GM21367 (cell line): ENCODE measurements at regions not wholly inside any gene's neighbourhood (a gene's known extent, or its start where the extent isn't known, plus 50 kb on each side); places are given as distances from the start of the nearest gene placed in this dataset.

ENCODE experiments used
- ATAC-seq: cut with Tn5 transposase; IDR thresholded peaks from one replicate; pipeline ENCODE4 v1.9.1; 2021; ENCODE audit not compliant: unreplicated experiment

DNA sequence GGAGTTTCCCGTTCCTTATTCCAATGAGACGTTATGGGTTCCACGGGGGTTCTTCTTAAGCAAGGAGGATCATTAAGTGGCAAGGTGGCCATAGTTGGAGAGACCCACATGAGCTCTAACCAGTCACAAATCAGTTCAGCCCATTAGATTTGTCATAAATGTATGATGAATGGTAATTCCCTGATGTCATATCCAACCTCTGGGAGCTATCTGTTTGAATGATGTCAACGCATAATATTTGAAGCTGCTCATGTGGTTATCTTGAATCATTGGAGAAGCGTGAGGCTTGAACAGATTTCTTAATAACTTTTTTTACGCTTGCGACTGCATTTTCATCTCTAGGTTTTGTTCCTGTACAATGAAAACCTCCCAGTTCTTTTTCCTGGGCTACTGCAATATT, 270.4 kb upstream of the EEF2KMT start:
- no peak for ATAC-seq

DNA sequence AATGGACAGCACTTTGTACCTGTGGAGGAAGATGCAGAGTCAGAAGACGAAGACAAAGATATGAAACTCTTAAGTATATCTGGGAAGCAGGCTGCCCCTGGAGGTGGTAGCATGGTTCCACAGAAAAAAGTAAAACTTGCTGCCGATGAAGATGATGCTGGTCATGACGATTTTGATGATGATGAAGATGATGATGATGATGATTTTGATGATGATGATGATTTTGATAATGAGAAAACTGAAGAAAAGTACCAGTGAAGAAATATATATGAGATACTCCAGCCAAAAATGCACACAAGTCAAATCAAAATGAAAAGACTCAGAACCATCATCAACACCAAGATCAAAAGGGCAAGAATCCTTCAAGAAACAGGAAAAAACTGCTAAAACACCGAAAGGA, 268.5 kb upstream of the EEF2KMT start:
- no peak for ATAC-seq

DNA sequence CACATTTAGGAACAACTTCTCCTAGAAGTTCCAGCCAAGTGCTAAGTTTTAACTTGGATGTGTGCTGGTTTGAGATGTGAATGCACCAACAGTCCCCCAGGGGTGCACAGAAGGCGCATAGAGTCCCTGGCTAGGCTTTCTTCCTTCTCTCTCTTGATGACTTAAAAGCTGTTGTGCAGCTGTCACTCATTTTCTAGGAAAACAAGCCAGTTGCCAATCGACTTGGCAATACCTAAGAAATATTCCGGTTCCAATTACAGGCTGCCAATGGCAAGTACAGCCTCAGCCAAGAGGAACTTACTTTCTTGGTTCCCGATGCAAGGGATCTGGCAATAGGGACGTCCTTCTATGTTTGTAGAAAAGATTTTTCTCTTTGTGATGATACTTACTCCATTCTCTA, 266.6 kb upstream of the EEF2KMT start:
- ATAC-seq = no peak

DNA sequence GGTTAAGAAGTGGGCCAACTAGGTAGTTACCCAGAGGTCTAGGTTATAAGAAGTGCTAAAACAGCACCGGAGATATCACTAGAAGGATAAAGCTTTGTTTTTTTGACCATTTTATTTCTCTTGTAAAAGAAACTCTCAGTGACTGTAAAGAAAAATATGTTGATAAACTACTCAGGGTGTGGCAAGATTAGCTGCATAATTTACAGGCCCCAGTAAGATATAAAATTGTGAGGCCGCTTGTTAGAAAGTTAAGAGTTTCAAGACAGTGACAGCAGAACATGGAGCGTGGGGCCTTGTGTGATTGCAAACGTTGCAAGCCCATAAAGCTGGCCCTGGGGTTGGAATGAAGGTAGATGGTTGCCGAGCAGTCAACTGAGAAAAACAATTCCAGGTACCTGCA, 263.7 kb upstream of the EEF2KMT start:
- no peak for ATAC-seq

DNA sequence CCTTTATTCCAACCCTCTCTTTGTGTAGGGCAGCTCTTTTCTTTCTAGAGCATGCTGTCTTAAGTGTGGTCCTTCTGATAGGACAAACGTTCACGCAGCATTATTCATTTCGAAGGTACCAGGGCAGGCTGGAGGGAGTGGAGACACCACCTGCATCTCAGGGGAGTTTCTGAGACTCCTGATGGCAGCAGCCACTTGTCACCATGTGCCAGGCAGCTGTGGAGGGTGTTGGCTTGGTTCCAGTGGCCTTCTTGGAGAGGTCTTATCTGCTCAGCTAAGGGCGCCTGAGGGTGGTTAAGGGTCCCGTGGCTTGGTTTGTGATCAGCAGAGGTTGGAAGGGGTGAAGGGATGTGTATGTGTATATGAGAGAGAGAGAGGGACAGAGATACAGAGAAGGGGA, 257.1 kb upstream of the EEF2KMT start:
- ATAC-seq = no peak

DNA sequence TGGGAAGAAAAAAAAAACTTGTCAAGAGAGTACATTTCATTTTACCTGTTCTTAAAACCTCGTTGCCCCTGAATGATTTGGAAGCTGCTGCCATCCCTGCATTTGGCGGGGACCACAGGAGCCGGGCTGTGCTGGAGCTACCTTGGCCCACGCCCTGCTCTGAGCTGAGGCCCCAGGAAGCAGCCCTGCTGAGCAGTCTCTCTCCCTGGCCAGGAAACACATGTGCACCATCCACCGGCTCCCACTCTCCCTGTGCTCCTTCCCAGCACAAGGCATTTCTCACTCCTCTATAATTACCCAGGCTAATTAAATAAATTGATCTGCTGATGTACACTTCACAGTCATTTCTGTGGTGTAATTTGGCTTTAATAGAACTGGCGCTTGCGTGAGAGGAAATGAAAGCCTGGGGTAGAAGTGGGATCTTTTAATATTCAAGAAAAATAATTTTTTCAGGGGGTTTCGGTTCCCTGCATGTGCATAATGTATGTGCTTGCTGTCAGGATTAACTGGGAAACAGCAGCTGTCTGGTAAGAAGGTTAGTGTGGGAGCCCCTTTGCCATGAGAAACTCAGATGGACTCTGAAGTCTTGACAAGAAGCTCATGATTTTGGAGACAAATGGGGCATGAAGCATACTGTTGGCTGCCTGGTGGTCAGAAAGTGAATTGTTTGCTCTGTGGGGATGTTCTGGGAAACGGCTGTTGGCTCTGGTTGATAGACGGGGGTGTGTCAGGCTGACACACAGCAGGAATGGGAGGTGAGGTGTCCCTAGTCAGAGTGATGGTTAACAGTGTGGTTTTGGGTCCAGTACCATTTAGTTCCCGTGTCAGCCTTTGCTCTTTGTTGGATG, 252.3 kb upstream of the EEF2KMT start:
- no peak for ATAC-seq

DNA sequence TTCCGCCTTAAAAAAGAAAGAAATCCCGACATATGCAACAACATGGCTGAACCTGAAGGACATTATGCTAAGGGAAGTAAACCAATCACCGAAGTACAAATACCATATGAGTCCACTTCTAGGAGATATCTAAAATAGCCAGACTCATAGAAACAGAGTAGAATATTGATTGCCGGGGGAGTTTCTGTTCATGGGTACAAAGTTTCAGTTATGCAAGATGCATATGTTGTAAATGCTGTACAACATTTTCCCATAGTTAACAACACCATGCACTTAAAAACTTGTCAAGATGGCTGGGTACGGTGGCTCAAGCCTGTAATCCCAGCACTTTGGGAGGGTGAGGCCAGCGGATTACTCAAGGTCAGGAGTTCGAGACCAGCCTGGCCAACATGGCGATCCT, 251.5 kb upstream of the EEF2KMT start:
- ATAC-seq = no peak

DNA sequence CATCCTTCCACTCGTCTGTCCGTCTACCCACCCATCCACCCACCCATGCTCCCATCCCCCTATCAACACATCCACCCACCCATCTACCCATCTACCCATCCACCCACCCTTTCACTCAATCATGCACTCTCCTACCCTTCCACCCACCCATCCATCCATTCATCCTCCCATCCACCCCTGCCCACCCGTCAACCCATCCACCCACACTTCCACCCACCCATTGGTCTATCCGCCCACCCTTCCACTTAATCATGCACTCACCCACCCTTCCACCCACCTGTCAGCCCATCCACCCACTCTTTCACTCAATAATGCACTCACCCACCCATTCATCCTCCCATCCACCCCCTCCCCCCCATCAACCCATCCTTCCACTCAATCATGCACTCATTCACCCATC, 250.0 kb upstream of the EEF2KMT start:
- no peak for ATAC-seq

DNA sequence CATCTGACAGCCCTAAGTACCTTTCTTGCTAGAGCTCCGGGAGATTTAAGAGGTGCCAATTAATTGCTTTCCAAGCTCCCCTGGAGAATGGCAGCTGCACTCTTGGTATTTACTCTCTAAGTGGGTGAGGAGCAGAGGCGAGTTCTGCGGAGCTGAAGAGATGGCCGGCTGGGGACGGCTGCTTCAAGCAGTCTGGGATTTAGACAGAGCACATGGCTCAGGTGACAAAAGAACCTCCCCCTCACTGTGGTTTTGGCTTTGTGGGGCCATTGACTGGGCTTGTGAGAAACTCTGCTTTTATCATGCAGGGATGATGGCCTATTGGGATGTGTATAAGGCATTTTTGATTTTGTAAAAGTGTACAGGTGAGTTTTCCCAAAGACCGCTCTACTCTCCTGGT, 239.3 kb upstream of the EEF2KMT start:
- ATAC-seq = no peak

DNA sequence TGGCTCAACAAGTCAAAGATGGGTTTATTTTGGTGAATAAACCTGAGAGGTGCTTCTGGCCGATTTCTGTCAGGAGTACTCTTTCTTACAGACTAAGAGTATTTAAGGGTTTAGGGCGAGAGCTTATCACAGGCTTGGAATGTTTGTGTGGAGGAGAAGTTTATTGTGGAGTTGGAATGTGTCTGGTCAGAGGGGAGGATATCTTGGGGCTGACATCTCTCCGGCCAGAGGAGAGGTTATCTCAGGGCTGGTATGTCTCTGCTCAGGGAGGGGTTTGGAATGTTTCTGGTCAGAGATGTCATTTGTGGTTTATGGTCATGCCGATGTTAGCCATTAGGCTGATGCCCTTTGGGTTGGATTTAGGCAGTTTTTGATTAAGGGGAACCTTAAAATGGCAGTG, 236.4 kb upstream of the EEF2KMT start:
- no peak for ATAC-seq

DNA sequence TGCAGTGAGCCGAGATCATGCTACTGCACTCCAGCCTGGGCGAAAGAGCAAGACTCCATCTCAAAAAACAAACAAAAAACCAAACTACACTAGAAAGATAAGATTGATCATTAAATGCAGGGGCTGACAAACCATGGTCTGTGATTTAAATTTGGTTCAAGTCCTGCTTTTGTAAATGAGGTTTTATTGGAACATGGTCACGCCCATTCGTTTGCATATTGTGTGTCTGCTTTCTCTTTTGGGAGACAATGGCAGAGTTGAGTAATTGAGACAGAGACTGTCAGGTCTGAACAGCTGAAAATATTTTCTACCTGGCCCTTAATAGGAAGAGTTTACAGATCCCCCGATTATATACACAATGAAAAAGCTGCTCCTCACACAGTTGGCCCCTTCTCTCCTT, 235.5 kb upstream of the EEF2KMT start:
- no peak for ATAC-seq

DNA sequence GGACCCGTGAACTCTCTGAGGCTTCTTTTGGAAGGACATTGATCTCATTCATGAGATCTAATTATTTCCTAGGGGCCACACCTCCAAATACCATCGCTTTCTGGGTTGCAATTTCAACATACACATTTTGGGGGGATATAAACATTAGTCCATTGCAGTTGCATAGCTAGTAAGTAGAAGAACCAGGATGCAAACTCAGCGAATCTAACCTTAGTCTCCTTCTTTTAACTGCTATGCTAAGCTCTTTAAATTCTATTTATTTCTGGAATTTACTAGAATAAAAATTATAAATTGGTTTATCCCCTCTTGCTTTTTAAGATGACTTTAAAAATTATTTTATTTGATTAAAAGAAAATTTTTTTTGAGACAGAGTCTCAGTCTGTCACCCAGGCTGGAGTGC, 232.5 kb upstream of the EEF2KMT start:
- ATAC-seq = no peak

DNA sequence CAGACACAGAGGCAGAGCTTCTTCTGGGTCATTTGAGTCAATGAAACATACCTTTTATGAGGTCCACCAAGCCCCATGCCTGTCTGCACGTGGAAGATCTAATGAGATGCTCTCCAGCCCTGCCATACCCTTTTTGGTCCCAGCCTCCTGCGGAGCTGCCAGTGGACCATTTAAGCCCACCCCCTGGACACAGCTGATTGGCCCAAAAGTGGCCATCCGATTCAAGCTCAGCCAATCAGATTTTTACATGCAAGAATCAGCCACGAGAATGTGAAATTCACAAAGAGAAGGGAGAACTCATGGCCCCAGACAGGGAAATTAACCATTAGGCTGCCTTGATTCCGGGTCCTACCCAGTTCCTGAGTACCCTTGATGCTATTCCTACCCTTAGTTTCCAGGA, 231.0 kb upstream of the EEF2KMT start:
- no peak for ATAC-seq

DNA sequence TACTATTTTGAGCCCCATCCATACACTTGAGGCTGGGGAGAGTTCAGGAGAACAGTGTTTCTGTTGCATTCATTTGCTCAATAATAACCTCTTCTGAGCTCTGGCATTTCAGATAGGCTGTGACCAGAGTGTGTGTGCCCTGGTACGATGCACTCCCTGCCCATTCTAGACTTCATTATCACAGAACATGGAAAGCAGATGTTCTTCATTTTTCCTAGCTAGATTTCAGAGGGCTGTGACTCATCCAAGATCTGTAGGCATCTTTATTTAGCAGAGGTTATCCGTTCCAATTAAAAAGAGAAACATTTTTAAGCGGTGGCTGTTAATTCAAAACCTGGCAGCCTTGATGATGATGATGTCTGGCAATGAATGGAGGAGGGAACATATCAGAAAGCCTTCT, 228.8 kb upstream of the EEF2KMT start:
- ATAC-seq = no peak

DNA sequence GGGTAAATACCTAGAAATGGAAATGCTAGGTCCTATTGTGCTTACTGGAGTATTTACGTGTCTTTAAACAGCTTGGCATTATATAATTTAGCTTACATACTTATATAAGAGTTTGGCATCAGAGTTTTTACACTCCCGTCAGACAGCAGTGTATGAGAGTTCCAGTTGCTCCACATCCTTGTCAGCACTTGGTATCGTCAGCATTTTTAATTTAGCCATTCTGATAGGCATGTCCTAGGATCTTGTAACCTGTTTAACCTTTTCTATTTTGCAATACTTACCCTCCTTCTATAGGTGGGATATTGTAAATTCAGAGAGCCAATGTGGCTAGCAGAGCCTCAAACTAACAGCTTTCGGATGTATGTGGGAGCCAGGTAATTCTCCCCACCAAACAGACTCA, 228.3 kb upstream of the EEF2KMT start:
- ATAC-seq = no peak

DNA sequence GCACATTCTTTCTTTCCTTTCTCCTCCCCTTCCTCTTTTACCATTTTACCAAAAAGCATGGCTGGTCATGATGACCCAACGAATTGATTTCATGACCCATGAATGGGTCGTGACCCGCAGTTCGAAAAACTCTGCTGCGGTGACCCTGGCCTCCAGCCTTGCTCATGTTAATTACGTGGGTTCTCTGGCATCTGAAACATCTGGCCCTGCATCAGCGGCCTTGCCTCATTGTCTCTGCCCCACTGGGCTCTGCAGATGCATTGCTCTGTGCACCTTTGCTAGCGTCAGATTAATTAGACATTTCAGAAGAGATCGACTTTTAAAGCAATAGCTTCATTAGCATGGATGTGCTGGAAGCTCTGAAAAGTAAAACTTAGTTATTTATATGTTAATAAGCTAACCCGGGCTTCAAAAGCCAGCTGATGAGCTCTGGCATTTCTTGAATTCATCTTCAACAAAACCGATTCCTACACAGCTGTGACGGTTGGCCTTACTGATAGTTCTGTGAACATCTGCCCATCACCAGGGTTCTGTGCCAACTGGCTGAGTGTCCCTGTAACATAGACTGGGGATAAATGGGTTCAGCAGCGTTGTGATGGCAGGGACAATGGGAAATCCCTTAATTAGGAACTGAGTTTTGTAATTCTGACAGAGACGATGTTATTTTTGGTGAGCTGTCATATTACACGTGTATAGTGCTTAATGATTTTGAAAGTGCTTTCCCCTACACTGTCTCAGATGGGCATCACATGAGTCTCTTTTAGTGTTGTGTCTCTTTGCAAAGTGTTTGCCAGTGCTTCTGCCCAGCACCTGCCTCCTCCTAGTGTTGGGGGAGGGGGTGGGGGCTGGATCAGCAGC, 225.9 kb upstream of the EEF2KMT start:
- ATAC-seq = no peak

DNA sequence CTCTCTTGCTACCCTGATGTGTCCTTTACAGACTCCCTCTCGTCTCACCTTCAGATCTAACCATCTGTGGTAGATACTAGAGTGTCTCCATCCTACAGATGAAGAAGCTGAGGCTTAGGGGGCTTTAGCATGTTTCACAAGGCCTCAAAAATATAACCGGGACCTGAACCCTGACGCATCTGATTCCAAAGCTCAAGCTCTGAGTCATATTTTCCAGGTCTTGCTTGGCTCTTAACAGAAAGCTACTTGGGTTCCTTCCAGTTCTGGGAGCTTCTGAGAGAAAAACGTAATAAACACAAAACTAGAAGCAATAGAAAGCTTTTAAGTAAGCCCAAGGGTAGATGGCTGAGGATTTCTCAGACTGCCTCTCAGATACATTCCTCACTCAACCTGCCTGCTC, 224.3 kb upstream of the EEF2KMT start:
- no peak for ATAC-seq

DNA sequence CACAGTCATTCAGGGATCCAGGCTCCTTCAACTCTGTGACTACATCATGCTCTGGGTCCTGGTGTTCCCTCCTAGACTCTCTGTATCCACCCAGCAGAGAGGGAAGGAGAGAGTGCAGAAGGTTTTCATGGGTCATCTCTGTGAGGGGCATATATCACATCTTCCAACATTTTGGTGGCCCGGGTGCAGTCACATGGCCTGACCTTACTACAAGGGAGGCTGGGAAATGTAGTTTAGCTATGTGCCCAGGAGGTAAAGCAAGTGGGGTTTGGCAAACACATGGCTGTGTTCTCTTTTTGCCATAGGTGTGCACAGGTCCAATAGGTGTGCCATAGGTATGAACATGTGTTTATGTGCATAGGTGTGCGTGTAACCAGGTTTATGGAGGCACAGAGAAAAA, 222.2 kb upstream of the EEF2KMT start:
- ATAC-seq = no peak

DNA sequence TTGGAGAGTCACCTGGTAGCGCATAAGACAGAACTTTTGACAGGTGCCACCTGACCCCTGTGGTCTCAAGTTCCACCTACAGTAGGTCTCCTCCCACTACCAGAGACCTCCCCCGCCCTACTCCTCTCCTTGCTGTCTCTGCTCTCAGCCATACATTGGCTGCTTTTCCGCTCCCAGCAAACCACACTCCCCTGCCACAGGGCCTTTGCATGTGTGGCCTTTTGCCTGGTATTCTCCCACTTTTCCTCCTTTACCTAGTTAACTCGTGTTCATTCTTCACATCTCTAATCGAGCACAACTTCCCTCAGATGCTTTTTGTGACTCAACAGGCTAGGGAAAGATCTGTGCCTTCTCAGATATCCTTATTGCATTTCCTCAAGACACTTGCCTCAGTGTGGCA, 218.3 kb upstream of the EEF2KMT start:
- ATAC-seq = no peak

DNA sequence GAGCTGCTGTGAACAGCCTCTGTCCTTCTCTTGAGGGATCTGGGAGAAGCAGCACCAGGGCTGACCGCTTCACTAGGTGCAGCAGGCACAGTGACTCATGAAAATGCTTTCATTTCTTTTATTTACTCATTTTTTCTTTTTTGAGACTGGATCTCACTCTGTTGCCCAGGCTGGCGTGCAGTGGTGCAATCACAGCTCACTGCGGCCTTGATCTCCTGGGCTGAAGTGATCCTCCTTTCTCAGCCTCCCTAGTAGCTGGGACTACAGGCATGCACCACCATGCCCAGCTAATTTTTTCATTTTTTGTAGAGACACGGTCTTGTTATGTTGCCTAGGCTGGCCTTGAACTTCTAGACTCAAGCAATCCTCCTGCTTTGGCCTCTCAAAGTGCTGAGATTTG, 216.8 kb upstream of the EEF2KMT start:
- no peak for ATAC-seq

DNA sequence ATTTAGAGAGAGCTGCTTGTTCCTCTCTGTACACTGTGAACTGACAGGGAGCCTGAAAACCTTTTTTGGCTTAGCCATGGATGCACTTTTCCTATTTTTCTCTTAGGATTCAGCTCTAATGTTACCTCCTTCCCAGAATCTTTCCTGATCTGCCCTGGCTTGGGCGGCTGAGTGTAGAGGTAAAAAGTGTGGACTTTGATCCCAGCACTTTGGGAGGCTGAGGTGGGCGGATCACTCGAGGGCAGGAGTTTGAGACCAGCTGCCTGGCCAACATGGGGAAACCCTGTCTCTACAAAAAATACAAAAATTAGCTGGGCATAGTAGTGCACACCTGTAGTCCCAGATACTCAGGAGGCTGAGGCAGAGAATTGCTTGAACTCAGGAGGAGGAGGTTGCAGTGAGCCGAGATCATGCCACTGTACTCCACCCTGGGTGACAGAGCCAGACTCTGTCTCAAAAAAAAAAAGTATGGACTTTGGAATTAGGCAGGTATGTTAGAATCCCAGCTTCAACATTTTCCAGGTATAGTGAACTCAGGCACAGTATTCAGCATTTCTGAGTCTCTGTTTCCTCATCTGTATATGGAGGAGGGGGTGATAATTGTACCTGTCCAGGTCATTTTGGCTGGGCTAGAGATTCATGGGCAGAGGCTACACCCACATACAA, 212.5 kb upstream of the EEF2KMT start:
- no peak for ATAC-seq

DNA sequence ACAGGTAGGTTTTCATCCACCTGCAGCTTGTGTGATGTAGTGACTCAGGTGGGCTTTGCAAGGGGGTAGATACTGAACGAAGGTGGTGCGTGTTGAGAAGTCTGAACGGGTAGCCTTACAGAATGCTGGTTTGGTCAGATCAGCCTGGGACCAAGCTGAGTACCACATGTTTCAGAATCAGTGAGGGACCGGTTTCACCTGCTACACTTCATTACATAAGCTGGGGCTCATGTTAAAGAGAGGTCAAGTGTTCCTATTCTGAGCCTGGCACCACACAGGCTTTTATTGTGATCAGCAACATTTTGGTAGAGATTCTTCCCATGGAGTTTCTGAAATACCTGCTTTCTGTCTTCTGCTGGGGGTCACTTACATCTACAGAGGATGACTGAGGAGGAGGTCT, 207.4 kb upstream of the EEF2KMT start:
- no peak for ATAC-seq
